Spleen (tissue), 7 donors: ENCODE measurements at regions not wholly inside any gene's neighbourhood (a gene's known extent, or its start where the extent isn't known, plus 50 kb on each side); places are given as distances from the start of the nearest gene placed in this dataset.

Experiments
- CTCF ChIP-seq, 11 experiments: fragments of 200-600 bp in 7 of 11; fragments of 450-650 bp in 4 of 11; sonication (generic) in 4 of 11; IDR thresholded peaks in 8 of 11; conservative IDR thresholded peaks in 3 of 11; 1 replicate in 7 of 11; 2 replicates in 4 of 11; pipeline versions ENCODE4 v1.4.0 to v1.8.0; 2016 to 2021; ENCODE audit warnings: antibody characterized with exemption in 11 of 11, inconsistent platforms in 4 of 11, mild to moderate bottlenecking in 1 of 11
- POLR2A ChIP-seq, 3 donors: fragments of 450-650 bp; IDR thresholded peaks; one replicate each; pipeline ENCODE4 v1.5.1; 2017; ENCODE audit warnings: antibody characterized with exemption in 3 of 3, mild to moderate bottlenecking in 1 of 3
- donor health status: DM: no; HTN: no; CAD: no; lungs with moderate emphysema.
- donor health status: DM: no; HTN: no; CAD: no.
- donor health status: DM: no; HTN: no; CAD: no.

DNA sequence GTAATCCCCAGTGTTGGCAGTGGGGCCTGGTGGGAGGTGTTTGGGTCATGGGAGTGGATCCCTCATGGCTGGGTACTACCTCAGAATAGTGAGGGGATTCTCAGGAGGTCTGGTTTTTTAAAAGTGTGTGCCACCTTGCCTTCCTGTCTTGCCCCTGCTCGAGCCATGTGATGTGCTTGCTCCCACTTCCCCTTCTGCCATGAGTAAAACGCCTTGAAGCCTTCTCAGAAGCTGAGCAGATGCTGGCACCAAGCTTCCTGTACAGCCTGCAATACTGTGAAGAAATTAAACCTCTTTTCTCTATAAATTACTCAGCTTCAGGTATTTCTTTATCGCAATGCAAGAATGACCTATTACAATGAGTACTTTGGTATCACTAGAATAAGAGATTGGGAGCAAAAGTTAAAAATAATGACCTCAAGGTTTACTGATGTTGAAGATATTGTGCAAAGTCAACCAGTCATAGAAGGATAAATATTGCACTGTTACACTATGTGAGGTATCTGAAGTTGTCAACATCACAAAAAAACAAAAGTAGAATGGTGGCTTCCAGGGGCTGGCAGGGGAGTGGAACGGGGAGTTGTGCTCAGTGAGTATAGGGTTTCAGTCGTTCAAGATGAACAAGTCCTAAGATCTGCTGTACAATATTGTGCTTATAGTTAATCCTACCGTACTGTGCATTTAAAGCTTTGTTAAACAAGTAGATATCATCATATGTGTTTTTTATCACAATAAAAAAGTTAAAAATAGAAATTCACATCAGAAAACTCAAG is 938.3 kb upstream of the CNTNAP5 start:
- TF ChIP-seq POLR2A (IDR thresholded peaks at IDR 0.05), result no peak
- no peak for TF ChIP-seq CTCF (IDR thresholded peaks at IDR 0.05 in 8 of 11, conservative IDR thresholded peaks at IDR 0.05 in 3 of 11)
